Posterior cingulate gyrus (tissue), 11 donors: ENCODE measurements at regions not wholly inside any gene's neighbourhood (a gene's known extent, or its start where the extent isn't known, plus 50 kb on each side); places are given as distances from the start of the nearest gene placed in this dataset.

Experiments
- DNase-seq, 10 donors: peaks; one replicate each; pipeline versions ENCODE4 v3.0.0 to v3.0.0-alpha.2; 2020 to 2021; ENCODE audit warnings: mixed read lengths in 3 of 10
- intact Hi-C: fragments of 100-400 bp; cut with DNase I; formaldehyde crosslinking; loops from one replicate; pipeline ENCODE4 v1.15.1; 2023

GRCh38 chr1:213371847-213372619 lies 321.0 kb downstream of the RPS6KC1 start:
- intact Hi-C loops, result no loop called here

GRCh38 chr1:213374369-213374768 lies 323.3 kb downstream of the RPS6KC1 start:
- peak; percentile 43 to 95 (median 74) for DNase-seq

More at GRCh38 chr1:213371847-213372619, 321.0 kb downstream of the RPS6KC1 start:
- DNase-seq, result no peak

GRCh38 chr1:213375002-213375401 lies 324.0 kb downstream of the RPS6KC1 start:
- intact Hi-C loops, result loop anchor here (5.0 kb wide), 1 partner anchor 607 kb away; no protein-coding TSS in a partner anchor
- DNase-seq, result no peak

More at GRCh38 chr1:213374369-213374768, 323.3 kb downstream of the RPS6KC1 start:
- intact Hi-C loops, result loop anchor here (1.0 kb wide), 1 partner anchor 749 kb away; no protein-coding TSS in a partner anchor

GRCh38 chr1:213376862-213377372 lies 325.9 kb downstream of the RPS6KC1 start:
- intact Hi-C loops, result loop anchor here (5.0 kb wide), 1 partner anchor 605 kb away; no protein-coding TSS in a partner anchor
- DNase-seq, result no peak

GRCh38 chr1:213380865-213381264 lies 329.8 kb downstream of the RPS6KC1 start:
- intact Hi-C loops, result no loop called here

GRCh38 chr1:213381572-213382084 lies 330.6 kb downstream of the RPS6KC1 start:
- DNase-seq, result peak in 6 of 10 donors; percentile 21 to 86 (median 56)
- intact Hi-C loops, result no loop called here

More at GRCh38 chr1:213380865-213381264, 329.8 kb downstream of the RPS6KC1 start:
- peak in 2 of 10 donors; percentile 16 to 79 for DNase-seq

- no peak for DNase-seq
- intact Hi-C loops, result no loop called here
Observed at GRCh38 chr1:213383465-213383864, 332.4 kb downstream of the RPS6KC1 start.

- DNase-seq, result no peak
Observed at GRCh38 chr1:213385201-213385600, 334.2 kb downstream of the RPS6KC1 start.

GRCh38 chr1:213385806-213386324 lies 334.8 kb downstream of the RPS6KC1 start:
- intact Hi-C loops, result no loop called here
- DNase-seq, result no peak

More at GRCh38 chr1:213385201-213385600, 334.2 kb downstream of the RPS6KC1 start:
- intact Hi-C loops, result no loop called here

- intact Hi-C loops, result no loop called here
- DNase-seq, result no peak
Observed at GRCh38 chr1:213387380-213388015, 336.5 kb downstream of the RPS6KC1 start.

- DNase-seq, result no peak
- intact Hi-C loops, result no loop called here
Observed at GRCh38 chr1:213388199-213388598, 337.2 kb downstream of the RPS6KC1 start.

GRCh38 chr1:213389061-213389581 lies 338.1 kb downstream of the RPS6KC1 start:
- peak; percentile 37 to 96 (median 58) for DNase-seq
- intact Hi-C loops, result no loop called here

GRCh38 chr1:213391445-213391844 lies 340.4 kb downstream of the RPS6KC1 start:
- intact Hi-C loops, result no loop called here
- DNase-seq, result no peak

- intact Hi-C loops, result no loop called here
- no peak for DNase-seq
Observed at GRCh38 chr1:213393860-213394259, 342.8 kb downstream of the RPS6KC1 start.

GRCh38 chr1:213394837-213395236 lies 343.8 kb downstream of the RPS6KC1 start:
- DNase-seq, result peak in 1 of 10 donors; percentile 62
- intact Hi-C loops, result no loop called here

GRCh38 chr1:213397638-213398037 lies 346.6 kb downstream of the RPS6KC1 start:
- DNase-seq, result no peak
- intact Hi-C loops, result no loop called here

- DNase-seq, result no peak
- intact Hi-C loops, result no loop called here
Observed at GRCh38 chr1:213399695-213400094, 348.7 kb downstream of the RPS6KC1 start.

- DNase-seq, result no peak
- intact Hi-C loops, result no loop called here
Observed at GRCh38 chr1:213409208-213409631, 358.2 kb downstream of the RPS6KC1 start.

GRCh38 chr1:213409971-213410370 lies 358.9 kb downstream of the RPS6KC1 start:
- DNase-seq, result no peak
- intact Hi-C loops, result no loop called here

GRCh38 chr1:213414346-213414745 lies 363.3 kb downstream of the RPS6KC1 start:
- DNase-seq, result no peak
- intact Hi-C loops, result no loop called here
